K562 (cell line): ENCODE measurements at regions not wholly inside any gene's neighbourhood (a gene's known extent, or its start where the extent isn't known, plus 50 kb on each side); places are given as distances from the start of the nearest gene placed in this dataset.

Source experiments
- ATAC-seq: fragments of 200-7000 bp; cut with Tn5 transposase; 3 replicates; pipeline ENCODE4 v1.9.1; 2020; ENCODE audit warnings: moderate library complexity
- BruUV-seq: library from RNA; stranded (reverse); fragments of 400-500 nt; replicated peaks from 2 replicates; lab custom pipeline; 2021; lab: Mats Ljungman, UMichigan
- CTCF ChIA-PET: fragments of 300-600 bp; formaldehyde crosslinking; extraction: SDS; loops from one replicate; lab custom pipeline; 2021; ENCODE audit warnings: low intra/inter-chr PET ratio; lab: Yijun Ruan, JAX
- POLR2A ChIA-PET: fragments of 300-600, 350-650 bp; sonication (Branson Sonifier 250); formaldehyde crosslinking; extraction: SDS; loops from one replicate; lab custom pipeline; 2021; ENCODE audit warnings: antibody characterized with exemption, inconsistent platforms; lab: Yijun Ruan, JAX
- DNase-seq, 4 experiments: peaks; one replicate each; pipeline versions ENCODE4 v3.0.0 to v3.0.0-alpha.2; 2011 to 2018; ENCODE audit warnings: low spot score in 3 of 4, mixed read lengths in 3 of 4; ENCODE audit errors: extremely low read depth in 1 of 4
- FAIRE-seq: peaks from 2 replicates; lab custom pipeline; 2011; peaks lifted over from hg19 to GRCh38; lab: Jason Lieb, UNC
- H2AFZ ChIP-seq: 2 replicates; pipeline ENCODE4 v1.6.0; 2011; ENCODE audit warnings: low read depth, low read length, control low read depth, inconsistent platforms
- H3K27ac ChIP-seq: fragments of 200-600 bp; 3 replicates; pipeline ENCODE4 v1.8.0; 2011; ENCODE audit warnings: low read depth, mild to moderate bottlenecking, control low read depth, inconsistent platforms, low read length, moderate library complexity, mixed read lengths; ENCODE audit errors: extremely low read depth
- H3K27me3 ChIP-seq, 2 experiments: fragments of 300-600 bp in 1 of 2; 2 replicates in 1 of 2; 3 replicates in 1 of 2; pipeline versions ENCODE4 v1.6.0 to v1.8.0; 2011; ENCODE audit warnings: inconsistent platforms in 2 of 2, low read length in 2 of 2, mild to moderate bottlenecking in 1 of 2, mixed read lengths in 1 of 2, moderate library complexity in 1 of 2; ENCODE audit not compliant: control insufficient read depth in 2 of 2, insufficient read depth in 2 of 2
- H3K36me3 ChIP-seq: fragments of 300-600 bp; 3 replicates; pipeline ENCODE4 v1.8.0; 2011; ENCODE audit warnings: mild to moderate bottlenecking, low read length, inconsistent platforms; ENCODE audit not compliant: control insufficient read depth, insufficient read depth
- H3K4me1 ChIP-seq, 2 experiments: fragments of 200-600 bp in 1 of 2; replicated peaks in 1 of 2; 2 replicates in 1 of 2; 3 replicates in 1 of 2; pipeline versions ENCODE4 v1.5.1 to v1.8.0; 2011; ENCODE audit warnings: inconsistent platforms in 2 of 2, low read length in 2 of 2, mild to moderate bottlenecking in 1 of 2, mixed read lengths in 1 of 2, moderate library complexity in 1 of 2; ENCODE audit not compliant: control insufficient read depth in 2 of 2, insufficient read depth in 2 of 2
- H3K4me2 ChIP-seq: 2 replicates; pipeline ENCODE4 v1.6.1; 2011; ENCODE audit warnings: low read length, control low read depth, inconsistent platforms, mixed read lengths; ENCODE audit not compliant: insufficient read depth
- H3K4me3 ChIP-seq: fragments of 200-600 bp; sonication (generic), shearing (Covaris generic); 2 replicates; pipeline ENCODE4 v1.5.1; 2016; ENCODE audit warnings: control low read depth, inconsistent platforms
- H3K79me2 ChIP-seq: fragments of 200-600 bp; 3 replicates; pipeline ENCODE4 v1.8.0; 2011; ENCODE audit warnings: low read length, inconsistent platforms; ENCODE audit not compliant: control insufficient read depth, insufficient read depth
- H3K9ac ChIP-seq, 2 experiments: 2 replicates each; pipeline versions ENCODE4 v1.6.0 to v1.6.1; 2011; ENCODE audit warnings: low read depth in 2 of 2, low read length in 2 of 2, control low read depth in 1 of 2, inconsistent platforms in 1 of 2, mild to moderate bottlenecking in 1 of 2, mixed read lengths in 1 of 2; ENCODE audit not compliant: insufficient read depth in 1 of 2
- H3K9me1 ChIP-seq: one replicate; pipeline ENCODE4 v1.6.0; 2011; ENCODE audit warnings: inconsistent platforms, mild to moderate bottlenecking, low read length, moderate library complexity; ENCODE audit not compliant: control insufficient read depth, insufficient read depth
- H3K9me3 ChIP-seq: replicated peaks from 2 replicates; pipeline ENCODE4 v1.5.1; 2011; ENCODE audit warnings: low read depth, low read length, inconsistent platforms; ENCODE audit not compliant: control insufficient read depth, insufficient read depth
- H4K20me1 ChIP-seq: replicated peaks from 2 replicates; pipeline ENCODE4 v1.6.1; 2011; ENCODE audit warnings: low read length, inconsistent platforms, mixed read lengths; ENCODE audit not compliant: control insufficient read depth, insufficient read depth
- ARNT ChIP-seq, 2 experiments: fragments of 450-650 bp; IDR thresholded peaks; 2 replicates each; pipeline ENCODE4 v1.6.1; 2016; ENCODE audit warnings: mild to moderate bottlenecking in 1 of 2
- CBX8 ChIP-seq: fragments of 200-600 bp; sonication (generic); IDR thresholded peaks from 2 replicates; pipeline ENCODE4 v1.6.1; 2012; ENCODE audit warnings: borderline replicate concordance, mixed run types, low read depth, mild to moderate bottlenecking, moderate library complexity, mixed read lengths, low read length, control low read depth, inconsistent platforms; ENCODE audit not compliant: poor library complexity, severe bottlenecking; ENCODE audit errors: extremely low read depth
- CSDE1 ChIP-seq, 2 experiments: fragments of 450-650 bp; IDR thresholded peaks; 2 replicates each; pipeline ENCODE4 v1.6.1; 2016; ENCODE audit warnings: mild to moderate bottlenecking in 1 of 2
- HMG20B ChIP-seq: fragments of 250-450 bp; sonication (Bioruptor Pico); IDR thresholded peaks from 2 replicates; pipeline ENCODE4 v1.5.0; 2021; ENCODE audit warnings: mild to moderate bottlenecking
- NELFE ChIP-seq: IDR thresholded peaks from 2 replicates; pipeline ENCODE4 v1.6.1; 2011; ENCODE audit warnings: mild to moderate bottlenecking; ENCODE audit not compliant: insufficient read depth, insufficient read length
- NR3C1 ChIP-seq: sonication (generic); formaldehyde crosslinking; IDR thresholded peaks from 2 replicates; pipeline ENCODE4 v1.8.1; 2022; ENCODE audit warnings: missing genetic modification reagents
- STAT5A ChIP-seq: IDR thresholded peaks from 2 replicates; pipeline ENCODE4 v1.6.1; 2012; ENCODE audit warnings: low read length, inconsistent platforms, borderline replicate concordance
- WGBS: fragments of 100-300 bp; shearing (Covaris generic); methylation state at CpG from one replicate; pipeline ENCODE4 v1.1.6; 2016; ENCODE audit warnings: low coverage, mixed read lengths; ENCODE audit not compliant: insufficient coverage; ENCODE audit errors: missing lambda C conversion rate; 5-methylcytosine and 5-hydroxymethylcytosine counted together
- in situ Hi-C: fragments of 300-500 bp; cut with MboI; formaldehyde crosslinking; loops from 4 replicates; pipeline ENCODE4 v1.15.0; 2018; ENCODE audit warnings: inconsistent platforms, mixed read lengths
- intact Hi-C: fragments of 100-400 bp; cut with micrococcal nuclease; formaldehyde crosslinking; loops from 2 replicates; pipeline ENCODE4 v1.14.2; 2022
- TF ChIP-seq, protein P1 (sequence below): fragments of 250-450 bp; sonication (Bioruptor Pico); IDR thresholded peaks from 2 replicates; pipeline ENCODE4 v1.6.1; 2021; ENCODE audit warnings: mild to moderate bottlenecking
- TF ChIP-seq, protein P2 (sequence below): fragments of 250-450 bp; sonication (Bioruptor Pico); IDR thresholded peaks from 2 replicates; pipeline ENCODE4 v1.4.0; 2020; ENCODE audit warnings: mild to moderate bottlenecking, moderate library complexity, borderline replicate concordance
- TF ChIP-seq, protein P3 (sequence below): fragments of 250-450 bp; sonication (Bioruptor Pico); IDR thresholded peaks from 2 replicates; pipeline ENCODE4 v1.4.0; 2020

DNA sequence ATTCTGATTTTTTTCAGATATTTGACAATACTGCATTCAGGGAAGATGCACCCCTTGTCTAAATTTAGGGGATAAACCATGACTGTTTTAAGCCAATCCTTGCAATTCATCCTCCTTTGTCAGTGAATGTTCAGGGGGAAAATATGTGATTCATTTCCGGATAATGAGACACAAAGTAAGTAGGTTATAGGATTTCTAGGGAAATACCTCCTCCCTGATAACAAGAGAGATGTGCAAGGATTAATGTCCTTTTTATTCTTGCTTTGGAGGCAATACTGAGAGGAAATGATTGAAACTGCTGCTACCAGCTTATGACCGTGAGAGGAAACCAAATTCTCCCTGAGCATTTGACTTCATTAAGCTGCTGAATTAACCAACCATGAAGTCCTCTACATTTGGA lies 161.3 kb upstream of the EYA4 start (continued):
- TF ChIP-seq, protein P1, sequence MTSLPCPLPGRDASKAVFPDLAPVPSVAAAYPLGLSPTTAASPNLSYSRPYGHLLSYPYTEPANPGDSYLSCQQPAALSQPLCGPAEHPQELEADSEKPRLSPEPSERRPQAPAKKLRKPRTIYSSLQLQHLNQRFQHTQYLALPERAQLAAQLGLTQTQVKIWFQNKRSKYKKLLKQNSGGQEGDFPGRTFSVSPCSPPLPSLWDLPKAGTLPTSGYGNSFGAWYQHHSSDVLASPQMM (CRISPR knock-in tag): no peak
- TF ChIP-seq STAT5A (no peak), ARNT (IDR thresholded peaks at IDR 0.05) (no peak)

DNA sequence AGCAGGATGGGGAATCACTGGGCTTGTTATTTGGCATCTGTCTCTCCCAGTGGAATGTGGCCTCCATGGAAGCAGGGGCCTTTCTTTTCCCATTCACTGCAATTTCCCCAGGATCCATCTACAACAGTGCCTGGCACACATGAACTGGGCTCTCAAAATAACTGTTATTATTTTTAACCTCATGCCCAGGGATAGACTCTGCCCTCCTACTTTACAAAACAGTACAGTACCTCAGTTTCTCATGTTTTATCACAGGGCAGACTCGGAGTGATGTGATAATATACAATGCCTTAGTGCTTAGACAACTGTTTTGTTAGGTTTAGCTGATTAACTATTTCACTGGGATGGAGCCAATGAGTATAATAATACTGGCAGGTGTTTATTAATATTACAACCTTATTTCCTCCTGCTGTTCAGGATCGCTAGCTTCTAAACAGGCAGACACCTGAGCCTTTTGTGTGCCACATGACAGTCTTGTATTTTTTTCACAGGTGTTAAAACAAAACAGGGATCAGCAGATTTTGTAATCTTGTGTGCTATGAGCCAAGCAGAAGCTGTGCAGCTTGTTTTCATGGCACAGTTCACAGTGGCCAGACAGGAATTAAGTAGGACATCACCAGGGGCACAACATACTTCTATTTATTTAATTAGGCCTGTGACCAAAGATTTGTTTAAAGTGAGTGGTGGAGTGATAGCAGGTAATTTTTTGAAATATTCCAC lies 157.7 kb upstream of the EYA4 start:
- WGBS: 0% methylated on average over 2 of the region's 2 CpGs
- ChIA-PET CTCF (no interaction called here), POLR2A (no interaction called here)
- ATAC-seq: no peak
- no peak for FAIRE-seq
- no peaks in the 10 kb centered on the region for H3K36me3 ChIP-seq
- no TSS peak for BruUV-seq
- H3K27me3 ChIP-seq: no peaks in the 10 kb centered on the region
- H3K79me2 ChIP-seq: no peaks in the 10 kb centered on the region
- no peak for DNase-seq
- H3K9me1 ChIP-seq: no peaks in the 10 kb centered on the region
- H3K9me3 ChIP-seq: 0 out of 2 replicates have a peak, but pooled peaks cover 2% of the 10 kb centered on the region
- H4K20me1 ChIP-seq: no peaks in the 10 kb centered on the region
- no peak overlapping the region for H3K27ac ChIP-seq
- H3K9ac ChIP-seq: no peak overlapping the region
- intact Hi-C loops (no loop called here), in situ Hi-C loops (no loop called here)
- no peak overlapping the region for H3K4me2 ChIP-seq
- H2AFZ ChIP-seq: no peak overlapping the region
- H3K4me1 ChIP-seq: no peaks in the 10 kb centered on the region
- no peak overlapping the region for H3K4me3 ChIP-seq
- TF ChIP-seq, protein P2, sequence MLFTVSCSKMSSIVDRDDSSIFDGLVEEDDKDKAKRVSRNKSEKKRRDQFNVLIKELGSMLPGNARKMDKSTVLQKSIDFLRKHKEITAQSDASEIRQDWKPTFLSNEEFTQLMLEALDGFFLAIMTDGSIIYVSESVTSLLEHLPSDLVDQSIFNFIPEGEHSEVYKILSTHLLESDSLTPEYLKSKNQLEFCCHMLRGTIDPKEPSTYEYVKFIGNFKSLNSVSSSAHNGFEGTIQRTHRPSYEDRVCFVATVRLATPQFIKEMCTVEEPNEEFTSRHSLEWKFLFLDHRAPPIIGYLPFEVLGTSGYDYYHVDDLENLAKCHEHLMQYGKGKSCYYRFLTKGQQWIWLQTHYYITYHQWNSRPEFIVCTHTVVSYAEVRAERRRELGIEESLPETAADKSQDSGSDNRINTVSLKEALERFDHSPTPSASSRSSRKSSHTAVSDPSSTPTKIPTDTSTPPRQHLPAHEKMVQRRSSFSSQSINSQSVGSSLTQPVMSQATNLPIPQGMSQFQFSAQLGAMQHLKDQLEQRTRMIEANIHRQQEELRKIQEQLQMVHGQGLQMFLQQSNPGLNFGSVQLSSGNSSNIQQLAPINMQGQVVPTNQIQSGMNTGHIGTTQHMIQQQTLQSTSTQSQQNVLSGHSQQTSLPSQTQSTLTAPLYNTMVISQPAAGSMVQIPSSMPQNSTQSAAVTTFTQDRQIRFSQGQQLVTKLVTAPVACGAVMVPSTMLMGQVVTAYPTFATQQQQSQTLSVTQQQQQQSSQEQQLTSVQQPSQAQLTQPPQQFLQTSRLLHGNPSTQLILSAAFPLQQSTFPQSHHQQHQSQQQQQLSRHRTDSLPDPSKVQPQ: no peak
- TF ChIP-seq, protein P3, sequence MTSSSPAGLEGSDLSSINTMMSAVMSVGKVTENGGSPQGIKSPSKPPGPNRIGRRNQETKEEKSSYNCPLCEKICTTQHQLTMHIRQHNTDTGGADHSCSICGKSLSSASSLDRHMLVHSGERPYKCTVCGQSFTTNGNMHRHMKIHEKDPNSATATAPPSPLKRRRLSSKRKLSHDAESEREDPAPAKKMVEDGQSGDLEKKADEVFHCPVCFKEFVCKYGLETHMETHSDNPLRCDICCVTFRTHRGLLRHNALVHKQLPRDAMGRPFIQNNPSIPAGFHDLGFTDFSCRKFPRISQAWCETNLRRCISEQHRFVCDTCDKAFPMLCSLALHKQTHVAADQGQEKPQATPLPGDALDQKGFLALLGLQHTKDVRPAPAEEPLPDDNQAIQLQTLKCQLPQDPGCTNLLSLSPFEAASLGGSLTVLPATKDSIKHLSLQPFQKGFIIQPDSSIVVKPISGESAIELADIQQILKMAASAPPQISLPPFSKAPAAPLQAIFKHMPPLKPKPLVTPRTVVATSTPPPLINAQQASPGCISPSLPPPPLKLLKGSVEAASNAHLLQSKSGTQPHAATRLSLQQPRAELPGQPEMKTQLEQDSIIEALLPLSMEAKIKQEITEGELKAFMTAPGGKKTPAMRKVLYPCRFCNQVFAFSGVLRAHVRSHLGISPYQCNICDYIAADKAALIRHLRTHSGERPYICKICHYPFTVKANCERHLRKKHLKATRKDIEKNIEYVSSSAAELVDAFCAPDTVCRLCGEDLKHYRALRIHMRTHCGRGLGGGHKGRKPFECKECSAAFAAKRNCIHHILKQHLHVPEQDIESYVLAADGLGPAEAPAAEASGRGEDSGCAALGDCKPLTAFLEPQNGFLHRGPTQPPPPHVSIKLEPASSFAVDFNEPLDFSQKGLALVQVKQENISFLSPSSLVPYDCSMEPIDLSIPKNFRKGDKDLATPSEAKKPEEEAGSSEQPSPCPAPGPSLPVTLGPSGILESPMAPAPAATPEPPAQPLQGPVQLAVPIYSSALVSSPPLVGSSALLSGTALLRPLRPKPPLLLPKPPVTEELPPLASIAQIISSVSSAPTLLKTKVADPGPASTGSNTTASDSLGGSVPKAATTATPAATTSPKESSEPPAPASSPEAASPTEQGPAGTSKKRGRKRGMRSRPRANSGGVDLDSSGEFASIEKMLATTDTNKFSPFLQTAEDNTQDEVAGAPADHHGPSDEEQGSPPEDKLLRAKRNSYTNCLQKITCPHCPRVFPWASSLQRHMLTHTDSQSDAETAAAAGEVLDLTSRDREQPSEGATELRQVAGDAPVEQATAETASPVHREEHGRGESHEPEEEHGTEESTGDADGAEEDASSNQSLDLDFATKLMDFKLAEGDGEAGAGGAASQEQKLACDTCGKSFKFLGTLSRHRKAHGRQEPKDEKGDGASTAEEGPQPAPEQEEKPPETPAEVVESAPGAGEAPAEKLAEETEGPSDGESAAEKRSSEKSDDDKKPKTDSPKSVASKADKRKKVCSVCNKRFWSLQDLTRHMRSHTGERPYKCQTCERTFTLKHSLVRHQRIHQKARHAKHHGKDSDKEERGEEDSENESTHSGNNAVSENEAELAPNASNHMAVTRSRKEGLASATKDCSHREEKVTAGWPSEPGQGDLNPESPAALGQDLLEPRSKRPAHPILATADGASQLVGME (CRISPR knock-in tag): no peak
- TF ChIP-seq NELFE (no peak), CBX8 (no peak), CSDE1 (IDR thresholded peaks at IDR 0.05) (no peak), NR3C1 (CRISPR knock-in tag) (no peak), HMG20B (CRISPR knock-in tag) (no peak)
